GM19043 (cell line): ENCODE measurements at regions not wholly inside any gene's neighbourhood (a gene's known extent, or its start where the extent isn't known, plus 50 kb on each side); places are given as distances from the start of the nearest gene placed in this dataset.

ENCODE experiments used
- ATAC-seq: cut with Tn5 transposase; IDR thresholded peaks from one replicate; pipeline ENCODE4 v1.9.1; 2021; ENCODE audit warnings: low read depth; ENCODE audit not compliant: unreplicated experiment

GRCh38 chr13:51518827-51519226 is 65.4 kb upstream of the WDFY2 start:
- ATAC-seq = no peak

GRCh38 chr13:51519771-51520216 is 64.5 kb upstream of the WDFY2 start:
- ATAC-seq = no peak

- no peak for ATAC-seq
Observed at GRCh38 chr13:51520524-51520923, 63.7 kb upstream of the WDFY2 start.

- ATAC-seq = no peak
Observed at GRCh38 chr13:51523082-51523518, 61.2 kb upstream of the WDFY2 start.

- no peak for ATAC-seq
Observed at GRCh38 chr13:51524312-51524711, 60.0 kb upstream of the WDFY2 start.

- no peak for ATAC-seq
Observed at GRCh38 chr13:51524829-51525566, 59.3 kb upstream of the WDFY2 start.

- no peak for ATAC-seq
Observed at GRCh38 chr13:51525567-51526167, 58.6 kb upstream of the WDFY2 start.

GRCh38 chr13:51526202-51526601 is 58.1 kb upstream of the WDFY2 start:
- ATAC-seq = no peak

GRCh38 chr13:51532736-51533197 is 51.5 kb upstream of the WDFY2 start:
- no peak for ATAC-seq

- ATAC-seq = peak; percentile 55
Observed at GRCh38 chr13:51534041-51534817, 50.0 kb upstream of the WDFY2 start.
